GM18505 (cell line): ENCODE measurements at regions not wholly inside any gene's neighbourhood (a gene's known extent, or its start where the extent isn't known, plus 50 kb on each side); places are given as distances from the start of the nearest gene placed in this dataset.

Experiments
- ATAC-seq: cut with Tn5 transposase; IDR thresholded peaks from one replicate; pipeline ENCODE4 v1.9.1; 2021; ENCODE audit not compliant: unreplicated experiment
- POLR2A ChIP-seq: IDR thresholded peaks from 4 replicates; pipeline ENCODE4 v1.6.1; 2011; ENCODE audit warnings: borderline replicate concordance; ENCODE audit not compliant: insufficient read depth, insufficient read length; ENCODE audit errors: extremely low read depth

DNA sequence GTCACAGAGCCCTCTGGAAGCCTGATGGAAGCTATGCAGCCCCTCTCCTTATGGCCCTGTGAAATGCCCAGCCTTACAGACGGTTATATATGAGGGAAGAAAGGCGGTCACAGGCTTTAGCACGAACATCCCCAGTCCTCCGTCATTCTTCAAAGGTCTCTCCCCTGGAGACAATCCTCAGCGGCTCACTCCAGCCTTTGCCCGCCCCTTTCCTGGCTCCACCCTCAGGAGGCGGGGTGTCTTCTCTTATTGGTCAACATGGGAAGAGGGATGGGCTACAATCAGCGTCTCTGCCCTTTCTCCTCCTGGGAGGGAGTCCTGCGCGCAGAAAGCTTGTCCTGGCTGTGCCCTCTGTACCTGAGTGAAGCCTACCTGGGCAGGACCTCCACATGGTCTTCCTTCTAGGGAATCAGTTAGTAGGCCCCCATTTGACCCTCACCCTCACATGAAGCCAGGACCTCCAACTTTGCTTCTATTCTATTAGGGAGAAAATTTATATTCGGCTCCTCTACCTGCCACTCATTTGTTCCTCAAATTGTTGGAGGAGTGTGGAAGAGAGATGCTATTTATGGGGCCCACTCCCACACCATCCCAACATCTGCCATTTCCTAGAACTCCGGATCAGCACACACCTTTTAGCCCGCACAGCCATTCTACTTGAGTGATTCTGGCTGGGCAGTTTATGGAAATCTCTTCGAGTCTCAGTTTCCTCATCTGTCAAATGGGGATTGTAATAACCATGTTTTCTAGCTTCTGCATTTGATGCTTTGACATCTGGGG lies 112.9 kb upstream of the SLC6A11 start:
- ATAC-seq = no peak
- no peak for TF ChIP-seq POLR2A

DNA sequence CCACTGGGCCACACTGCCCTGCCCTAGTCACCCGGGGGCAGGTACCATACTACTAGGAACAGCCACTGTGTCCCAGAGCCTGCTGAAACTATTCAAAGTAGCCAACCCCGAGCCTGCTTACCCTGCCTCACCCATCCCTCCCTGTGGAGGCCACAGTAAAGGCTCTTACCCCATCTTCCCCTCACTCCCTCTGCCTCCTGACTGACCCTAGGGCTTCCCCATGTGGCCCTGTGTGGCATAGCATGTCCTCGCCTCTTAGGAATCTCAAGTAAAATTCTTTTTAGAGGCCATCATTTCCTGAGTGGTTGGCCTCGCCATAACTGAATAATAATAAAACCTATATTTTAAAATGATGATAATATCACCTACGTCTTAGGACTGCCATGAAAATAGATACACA lies 112.2 kb upstream of the SLC6A11 start:
- no peak for TF ChIP-seq POLR2A

DNA sequence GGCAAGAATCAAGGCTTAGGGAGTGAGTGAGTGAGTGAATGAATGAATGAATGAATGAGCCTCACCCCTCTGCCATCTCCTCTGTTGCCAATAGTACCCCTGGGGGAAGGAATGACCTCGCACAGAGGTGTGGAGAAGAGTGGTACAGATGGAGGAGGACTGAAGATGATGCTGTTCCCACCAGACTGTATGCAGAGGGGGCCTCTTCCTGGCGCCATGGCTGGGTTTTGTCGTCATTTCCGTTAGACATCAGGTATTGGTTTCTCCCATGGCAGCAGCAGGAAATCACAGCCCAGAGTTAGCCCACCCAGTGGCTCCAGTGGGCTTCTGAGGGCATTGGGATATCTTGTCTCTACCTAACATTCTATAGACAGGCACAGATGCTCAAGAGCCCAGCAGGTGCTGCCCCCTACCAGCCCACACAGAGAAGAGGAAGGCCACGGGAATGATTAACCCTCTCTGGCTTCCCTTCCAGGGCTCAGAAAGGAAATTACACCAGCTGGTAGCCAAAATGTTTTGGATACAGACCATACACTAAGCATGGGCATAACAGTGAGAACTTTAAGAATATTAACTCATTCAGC lies 109.8 kb upstream of the SLC6A11 start:
- ATAC-seq = no peak

More for the DNA sequence above, 112.2 kb upstream of the SLC6A11 start:
- ATAC-seq = no peak

DNA sequence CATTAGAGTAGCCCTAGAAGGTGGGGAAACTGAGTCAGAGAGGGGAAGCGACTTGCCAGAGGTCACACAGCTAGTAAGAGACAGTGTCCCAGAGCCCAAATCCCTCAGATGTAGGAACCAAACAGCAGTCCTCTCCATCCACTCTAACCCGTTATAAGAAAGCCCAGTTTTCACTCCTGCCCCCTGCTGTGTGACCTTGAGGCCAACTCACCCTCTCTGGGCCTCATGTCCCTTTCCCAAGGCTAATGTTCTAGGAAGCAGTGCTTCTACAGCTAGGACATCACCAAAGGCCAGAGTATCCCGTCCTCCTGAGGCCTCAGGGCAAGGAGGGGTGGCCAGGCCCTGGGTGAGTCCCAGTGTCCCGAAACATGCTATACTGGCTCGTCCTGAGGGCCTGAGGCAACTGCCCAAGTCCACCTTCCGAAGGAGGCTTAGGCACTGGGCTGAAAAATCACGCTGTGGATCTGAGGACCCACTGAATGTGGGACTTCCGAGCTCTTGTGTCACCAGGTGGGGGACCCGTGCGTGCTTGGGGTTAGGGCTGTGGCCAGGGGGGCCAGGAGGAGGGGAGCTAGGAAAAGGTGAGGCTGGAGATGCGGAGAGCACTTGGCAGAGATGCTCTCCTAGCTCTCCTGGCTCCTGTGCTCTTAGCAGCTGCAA lies 109.2 kb upstream of the SLC6A11 start:
- no peak for ATAC-seq
- TF ChIP-seq POLR2A = no peak

More for the DNA sequence above, 109.8 kb upstream of the SLC6A11 start:
- no peak for TF ChIP-seq POLR2A

DNA sequence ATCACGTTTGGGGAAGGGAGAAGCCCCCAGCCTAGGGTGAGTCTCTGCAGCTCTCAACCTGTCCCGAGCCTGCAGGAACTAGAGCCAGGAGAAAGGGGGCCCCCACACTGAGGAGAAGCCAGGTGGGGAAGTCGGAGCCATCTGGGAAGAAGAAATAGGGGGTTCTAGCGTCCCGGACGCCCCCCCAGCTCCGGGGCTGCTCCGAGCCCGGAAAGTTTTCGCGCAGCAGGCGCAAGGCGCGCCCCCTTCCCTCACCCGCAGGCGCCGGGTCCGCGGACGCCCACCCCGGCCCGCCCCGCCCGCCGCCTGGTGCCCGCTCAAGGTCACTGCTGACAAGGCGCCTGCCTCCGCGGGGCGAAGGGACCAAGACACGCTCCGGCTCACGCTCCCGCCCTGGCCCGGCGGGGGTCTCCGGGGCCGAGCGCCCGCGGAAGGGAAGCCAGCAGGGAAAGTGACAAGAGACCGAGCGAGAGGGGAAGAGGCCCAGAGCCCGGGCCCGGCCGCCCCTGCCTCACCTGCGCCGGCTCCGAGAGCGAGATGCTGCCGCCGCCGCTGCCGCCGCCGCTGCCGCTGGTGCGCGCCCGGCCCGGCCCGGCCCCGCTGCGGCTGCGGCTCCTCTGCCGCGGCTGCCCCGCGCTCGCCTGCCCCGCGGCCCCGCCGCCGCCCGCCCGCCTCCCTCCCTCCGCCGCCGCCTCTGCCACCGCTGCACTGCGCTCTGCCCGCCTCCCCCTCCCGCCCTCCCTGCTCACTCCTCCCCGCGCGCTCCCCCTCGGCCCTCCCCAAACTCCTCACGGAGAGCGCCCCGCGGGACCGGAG lies 108.4 kb upstream of the SLC6A11 start:
- no peak for ATAC-seq
- TF ChIP-seq POLR2A = no peak

DNA sequence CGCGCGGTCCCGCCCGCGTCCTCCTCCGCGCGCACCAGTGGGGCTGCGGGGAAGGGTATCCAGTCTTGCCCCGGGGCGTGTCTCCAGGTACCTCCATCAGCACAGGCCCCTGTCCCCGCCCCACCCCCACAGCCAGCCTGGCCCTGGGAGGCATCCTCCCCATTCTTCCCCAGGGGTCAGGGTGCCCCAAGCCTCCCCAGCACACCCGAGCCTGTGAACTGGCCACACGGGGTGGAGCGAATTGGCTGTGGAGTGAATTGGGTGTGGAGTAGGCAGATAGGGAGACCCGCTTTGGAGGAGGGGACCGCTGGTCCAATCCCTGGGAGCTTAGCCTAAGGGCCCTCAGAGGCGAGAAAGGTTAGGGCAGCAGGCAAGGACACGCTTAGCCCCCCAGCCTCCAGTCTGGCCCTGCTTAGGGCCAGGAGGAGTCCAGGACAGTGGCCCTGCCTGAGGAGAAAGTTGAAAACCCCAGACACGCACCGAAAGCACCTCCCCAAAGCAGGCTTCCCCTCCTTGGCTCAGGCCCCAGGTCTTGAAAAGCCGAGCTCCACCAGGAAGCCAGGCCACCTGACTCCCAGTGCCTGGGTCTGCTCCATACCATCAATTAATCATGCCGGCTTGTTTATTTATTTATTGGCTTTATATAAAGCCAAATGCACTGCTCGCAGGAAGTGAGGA lies 107.7 kb upstream of the SLC6A11 start:
- no peak for ATAC-seq
- TF ChIP-seq POLR2A = no peak

DNA sequence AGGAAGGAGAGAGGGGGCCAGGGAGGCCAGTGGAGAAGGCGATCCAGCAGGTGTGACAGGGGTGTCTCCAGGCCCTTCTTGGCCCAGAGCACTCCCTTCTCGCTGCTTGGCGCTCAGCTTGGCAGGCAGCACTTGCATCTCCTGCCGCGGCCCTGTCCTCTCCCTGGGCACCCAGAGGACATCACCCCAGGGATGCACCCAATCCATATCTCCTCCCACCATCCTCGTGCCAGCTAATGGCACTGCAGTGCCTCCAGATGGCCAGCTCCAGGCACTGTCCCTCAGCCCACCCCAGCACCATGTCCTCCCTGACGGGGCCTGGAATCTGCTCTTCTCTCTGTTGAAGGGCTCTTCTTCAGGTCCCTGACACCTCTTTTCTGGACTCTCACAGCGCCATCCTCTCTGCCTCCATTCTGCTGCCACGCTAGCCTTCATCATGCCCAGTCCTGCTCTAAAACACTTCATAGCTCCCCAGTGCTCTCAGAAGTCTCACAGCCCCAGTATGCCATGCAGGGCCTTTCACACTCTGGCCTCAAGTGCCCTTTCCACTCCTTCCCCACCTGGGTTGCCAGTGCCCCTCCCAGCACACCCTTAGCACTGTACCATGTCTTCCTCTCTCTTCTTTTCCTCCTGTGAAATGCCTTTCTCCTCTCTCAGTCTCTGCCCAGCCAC lies 106.8 kb upstream of the SLC6A11 start:
- no peak for TF ChIP-seq POLR2A
- ATAC-seq = no peak

DNA sequence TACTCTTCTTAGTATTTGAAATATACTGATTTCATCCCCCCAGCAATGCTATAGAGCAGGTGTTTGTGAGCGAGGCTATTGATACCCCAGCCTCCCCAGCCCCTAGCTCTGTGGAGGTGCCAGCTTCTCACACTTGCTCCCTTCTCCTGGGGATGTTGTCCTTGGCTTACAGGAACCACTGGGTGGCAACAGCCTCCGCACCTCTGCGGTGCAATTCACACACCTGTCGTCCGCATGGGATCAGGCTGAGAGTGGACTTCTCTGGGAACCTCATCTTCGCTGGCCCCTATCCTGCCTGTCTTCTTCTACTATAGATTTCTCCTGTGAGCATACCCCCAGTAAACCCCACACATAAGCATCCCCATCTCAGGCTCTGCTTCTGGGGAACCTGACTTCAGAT lies 103.9 kb upstream of the SLC6A11 start:
- TF ChIP-seq POLR2A = no peak
- ATAC-seq = no peak

DNA sequence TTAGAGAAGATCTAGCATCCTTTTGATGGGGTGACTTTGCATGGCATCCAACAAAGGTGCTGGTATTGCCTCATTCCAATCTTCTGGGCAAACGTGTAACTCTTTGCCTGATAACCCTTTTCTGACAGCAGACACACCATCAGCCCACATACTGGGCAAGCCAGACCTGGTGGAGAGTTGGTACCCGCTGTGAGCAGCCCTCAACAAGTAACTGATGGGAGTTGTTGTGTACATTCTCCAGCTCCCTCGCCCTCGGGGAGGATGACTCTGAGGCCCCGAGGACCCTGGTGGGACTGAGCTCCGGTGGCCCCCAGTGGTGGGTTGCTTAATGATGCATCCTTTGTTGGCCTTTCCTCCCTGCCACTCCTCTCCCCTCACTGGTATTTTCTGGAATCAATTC lies 102.4 kb upstream of the SLC6A11 start:
- no peak for ATAC-seq
- no peak for TF ChIP-seq POLR2A

DNA sequence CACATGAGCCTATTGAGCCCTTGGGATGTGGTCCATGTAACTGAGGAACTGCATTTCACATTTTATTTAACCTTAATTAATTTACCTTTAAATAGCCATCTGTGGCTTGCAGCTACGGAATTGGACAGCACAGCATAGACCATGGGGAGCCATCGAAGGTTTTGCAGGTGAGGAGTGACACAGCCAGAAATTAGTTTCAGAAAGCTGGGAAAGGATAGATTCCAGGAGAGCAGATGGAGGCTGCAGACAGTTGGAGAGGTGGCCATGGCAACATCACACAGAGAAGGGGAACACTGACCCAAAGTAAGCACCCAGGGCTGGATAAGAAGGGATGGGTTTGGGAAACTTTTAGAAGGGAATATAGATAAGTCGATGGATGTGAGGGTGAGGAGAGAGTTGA lies 100.1 kb upstream of the SLC6A11 start:
- ATAC-seq = no peak
- TF ChIP-seq POLR2A = no peak

DNA sequence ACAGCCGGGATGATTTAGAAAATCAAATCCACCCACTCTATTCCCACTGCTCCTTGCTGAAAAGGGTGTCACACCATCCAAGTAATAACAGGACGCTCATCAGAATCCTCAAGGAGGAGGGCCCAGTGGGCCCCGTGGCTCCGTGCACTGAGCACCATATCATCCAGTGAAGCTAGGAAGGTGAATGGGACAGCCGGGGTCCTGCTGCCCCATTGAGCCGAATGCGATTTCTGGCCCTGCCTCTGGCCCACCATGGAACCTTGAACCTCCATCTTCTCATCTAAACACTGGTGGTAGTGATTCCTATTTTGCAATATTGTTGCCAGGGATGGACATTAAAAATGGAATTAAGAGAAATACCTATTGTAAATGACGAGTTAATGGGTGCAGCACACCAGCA lies 99.1 kb upstream of the SLC6A11 start:
- ATAC-seq = no peak
- TF ChIP-seq POLR2A = no peak

DNA sequence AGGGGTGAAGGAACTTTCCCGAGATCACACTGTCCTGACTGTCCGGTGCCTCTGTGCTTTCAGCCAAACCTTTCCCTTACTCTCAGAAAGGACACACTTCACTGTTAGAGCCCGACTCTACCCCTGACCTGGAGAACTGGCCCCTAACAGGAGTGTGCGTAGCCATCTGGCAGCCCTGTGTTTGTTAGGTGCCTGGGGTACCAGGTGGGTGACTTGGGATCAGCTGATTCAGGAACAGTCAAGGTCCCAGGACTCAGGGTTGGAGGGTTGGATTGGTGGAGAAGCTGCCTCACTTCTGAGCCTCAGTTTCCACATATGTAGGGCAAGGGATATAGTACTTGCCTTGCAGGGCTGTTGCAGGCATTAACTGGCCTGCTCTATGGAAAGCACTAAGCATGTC lies 98.3 kb upstream of the SLC6A11 start:
- TF ChIP-seq POLR2A = no peak

More for the DNA sequence above, 98.3 kb upstream of the SLC6A11 start:
- no peak for ATAC-seq
